ENCODE measurements at regions not wholly inside any gene's neighbourhood (a gene's known extent, or its start where the extent isn't known, plus 50 kb on each side); places are given as distances from the start of the nearest gene placed in this dataset.

GRCh38 chr18:34280000-34280399 is 55.3 kb upstream of the NOL4 start:
- TF ChIP-seq EZH2 (IDR thresholded peaks at IDR 0.05; ENCODE audit: insufficient read depth, poor library complexity, severe bottlenecking) = no peak
- TF ChIP-seq EZH2phosphoT487 (IDR thresholded peaks at IDR 0.05; ENCODE audit: insufficient read depth, low read depth) = no peak
